NCI-H748 treated with DMSO at 0.1 percent for 48 hours (cell line): ENCODE measurements at regions not wholly inside any gene's neighbourhood (a gene's known extent, or its start where the extent isn't known, plus 50 kb on each side); places are given as distances from the start of the nearest gene placed in this dataset.
"Not testable (repeated sequence)": the region's sequence is repeated elsewhere in the genome, so short reads cannot be mapped to it uniquely, and the experiment has no call there.

Source experiments
- DNase-seq: peaks from one replicate; lab custom pipeline; 2025; lab: John Stamatoyannopoulos, UW

DNA sequence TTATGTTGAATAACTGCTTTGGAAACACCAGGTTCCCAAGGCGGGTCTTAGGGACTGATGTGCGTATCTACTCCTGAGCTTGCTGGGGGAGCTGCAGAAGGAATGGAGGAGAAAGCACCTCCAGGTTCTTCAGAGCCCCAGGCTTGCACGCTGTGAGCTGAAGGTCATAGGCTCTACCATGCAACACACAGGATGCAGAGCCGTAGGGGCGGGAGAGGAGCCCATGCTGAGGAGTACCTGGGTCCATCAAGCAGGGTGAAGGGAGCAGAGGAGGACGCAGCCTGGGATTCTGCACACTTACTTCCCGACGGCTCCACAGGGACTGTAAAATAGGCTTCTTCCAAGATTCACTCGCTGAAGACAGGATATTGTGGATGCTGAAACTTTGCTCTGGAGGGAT, 426.5 kb upstream of the FRG1 start:
- no peak for DNase-seq

DNA sequence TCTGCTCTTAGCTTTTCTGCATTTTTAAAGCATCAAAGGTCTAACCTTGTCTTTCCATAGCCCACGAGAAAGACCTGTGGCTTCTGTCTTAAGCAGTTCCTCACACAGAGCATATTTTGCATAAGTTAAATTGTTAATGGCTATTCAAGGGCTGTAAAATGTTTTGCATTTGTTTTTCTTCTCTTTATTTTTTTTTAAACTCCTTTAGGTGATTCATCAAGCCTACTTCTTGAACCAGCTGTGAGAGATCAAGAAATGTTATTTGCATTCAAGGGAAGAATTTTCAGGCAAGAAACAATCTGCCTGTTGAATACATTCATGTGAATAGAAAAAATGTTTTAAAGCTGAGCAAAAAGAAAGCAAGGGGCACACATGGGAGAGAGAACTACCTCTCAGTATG, 423.8 kb upstream of the FRG1 start:
- DNase-seq: no peak

DNA sequence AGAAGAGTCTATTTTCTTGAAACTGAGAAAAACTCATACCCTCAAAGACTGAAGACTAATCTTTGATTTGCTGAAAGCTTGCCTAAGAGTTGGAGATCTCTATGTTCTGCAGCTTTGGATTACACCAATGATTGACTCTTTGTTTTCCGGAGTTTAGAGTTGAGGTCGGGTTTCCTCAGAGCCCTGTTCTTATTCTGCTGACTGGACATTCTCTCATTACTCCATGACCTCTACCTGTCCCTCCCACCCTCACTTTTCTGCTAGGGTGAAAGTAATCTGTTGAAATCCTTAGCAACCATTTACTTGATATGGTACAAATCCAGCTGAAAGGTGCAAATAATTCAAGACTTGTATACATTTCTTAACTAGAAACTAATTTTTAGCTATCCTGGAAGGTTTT, 421.5 kb upstream of the FRG1 start:
- no peak for DNase-seq

DNA sequence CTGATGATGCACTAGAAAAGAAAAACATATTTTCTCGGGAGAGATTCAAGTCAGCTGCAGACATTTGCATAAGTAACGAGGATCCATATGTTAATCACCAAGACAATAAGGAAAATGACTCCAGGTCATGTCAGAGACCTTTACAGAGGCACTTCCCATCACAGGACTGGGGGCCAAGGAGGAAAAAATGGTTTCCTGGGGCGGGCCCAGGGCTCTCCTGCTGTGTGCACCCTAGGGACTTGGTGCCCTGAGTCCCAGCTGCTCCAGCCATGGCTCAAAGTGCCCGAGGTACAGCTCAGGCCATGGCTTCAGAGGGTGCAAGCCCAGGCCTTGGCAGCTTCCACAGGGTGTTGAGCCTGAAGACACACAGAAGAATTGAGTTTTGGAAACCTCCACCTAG, 415.4 kb upstream of the FRG1 start:
- no peak for DNase-seq

DNA sequence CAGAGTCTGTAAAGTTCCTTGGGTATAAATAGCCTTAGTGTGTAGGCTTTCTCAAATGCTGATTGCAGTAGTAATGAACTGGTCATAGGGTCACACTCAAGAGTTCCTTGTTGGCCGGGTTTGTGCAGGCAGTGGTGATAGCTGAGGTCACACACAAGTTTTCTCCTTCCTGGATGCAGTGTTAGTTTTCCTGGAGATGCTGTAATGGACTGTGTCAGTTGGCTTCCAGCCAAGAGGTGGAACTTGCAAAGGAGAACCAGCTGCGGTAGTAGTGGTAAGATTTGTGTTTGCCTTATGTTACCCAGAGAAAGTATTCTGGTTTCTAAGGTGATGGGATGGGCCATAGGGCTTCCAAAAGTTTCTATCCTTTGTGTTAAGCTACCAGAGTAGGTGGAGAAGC, 409.8 kb upstream of the FRG1 start:
- DNase-seq: no peak

DNA sequence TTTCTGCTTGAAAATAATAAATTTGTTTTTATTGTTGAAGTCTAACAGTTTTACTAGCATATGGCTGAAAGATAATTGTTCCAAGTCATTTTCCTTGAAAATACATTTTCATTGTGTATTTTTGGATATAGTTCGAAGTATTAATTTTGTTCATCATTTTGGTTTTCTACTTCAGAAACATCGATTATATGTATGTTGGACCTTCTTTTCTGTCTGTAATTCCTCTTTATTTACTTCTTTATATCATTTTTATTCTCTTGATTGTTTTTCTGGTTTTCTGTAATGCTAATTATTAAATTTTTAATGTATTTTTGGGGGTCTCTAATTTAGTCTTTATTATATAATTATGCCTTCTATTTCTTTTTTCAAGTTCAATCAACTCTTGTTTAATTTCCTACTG, 407.1 kb upstream of the FRG1 start:
- no peak for DNase-seq

DNA sequence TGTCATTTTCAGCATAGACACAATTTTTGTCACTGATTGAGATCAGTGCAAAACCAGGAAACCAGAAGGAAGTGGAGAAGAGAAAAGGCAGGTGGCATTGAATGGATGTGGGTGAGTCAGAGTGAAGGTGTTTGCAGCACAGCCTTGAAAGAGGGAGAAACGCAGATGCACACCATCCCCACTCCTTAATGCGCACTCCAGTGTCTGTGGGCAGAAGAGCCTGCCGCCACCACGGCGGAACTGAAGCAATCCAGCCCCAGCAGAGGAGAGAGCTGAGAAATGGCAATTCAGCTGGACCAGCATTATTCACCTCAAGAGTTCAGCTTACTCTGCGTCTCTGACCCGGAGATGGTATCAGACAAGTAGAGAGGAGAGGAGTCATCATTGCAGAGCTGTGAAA, 393.1 kb upstream of the FRG1 start:
- DNase-seq: no peak

DNA sequence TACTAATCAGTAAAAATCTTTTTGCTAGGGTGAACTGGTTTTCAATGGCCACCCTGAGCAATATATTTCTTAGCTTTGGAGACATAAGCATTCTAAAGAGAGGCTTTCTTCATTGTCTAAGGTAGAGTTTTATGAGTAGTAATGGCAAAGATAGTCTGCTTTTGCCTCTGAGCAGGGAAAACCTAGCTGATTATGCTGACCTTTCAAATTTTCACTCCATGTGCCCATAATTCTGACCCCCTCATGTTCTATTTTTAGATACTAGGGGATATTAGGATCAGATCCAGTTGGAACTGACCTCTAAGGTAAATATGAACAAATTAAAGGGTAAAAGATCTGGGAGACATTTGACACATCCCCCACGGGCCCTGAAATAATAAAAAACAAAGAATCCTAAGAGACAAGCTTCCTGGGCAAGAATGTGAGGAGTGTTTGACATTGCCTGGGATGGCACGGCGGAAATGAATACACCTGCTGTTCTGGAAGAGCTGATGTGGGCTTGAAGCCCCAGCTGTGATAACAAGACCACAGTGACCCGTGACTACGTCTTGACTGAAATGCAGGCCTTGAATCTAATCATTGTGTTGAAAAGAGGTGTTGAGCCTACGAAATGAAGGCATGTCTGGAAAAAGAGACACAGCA, 392.1 kb upstream of the FRG1 start:
- DNase-seq: no peak

DNA sequence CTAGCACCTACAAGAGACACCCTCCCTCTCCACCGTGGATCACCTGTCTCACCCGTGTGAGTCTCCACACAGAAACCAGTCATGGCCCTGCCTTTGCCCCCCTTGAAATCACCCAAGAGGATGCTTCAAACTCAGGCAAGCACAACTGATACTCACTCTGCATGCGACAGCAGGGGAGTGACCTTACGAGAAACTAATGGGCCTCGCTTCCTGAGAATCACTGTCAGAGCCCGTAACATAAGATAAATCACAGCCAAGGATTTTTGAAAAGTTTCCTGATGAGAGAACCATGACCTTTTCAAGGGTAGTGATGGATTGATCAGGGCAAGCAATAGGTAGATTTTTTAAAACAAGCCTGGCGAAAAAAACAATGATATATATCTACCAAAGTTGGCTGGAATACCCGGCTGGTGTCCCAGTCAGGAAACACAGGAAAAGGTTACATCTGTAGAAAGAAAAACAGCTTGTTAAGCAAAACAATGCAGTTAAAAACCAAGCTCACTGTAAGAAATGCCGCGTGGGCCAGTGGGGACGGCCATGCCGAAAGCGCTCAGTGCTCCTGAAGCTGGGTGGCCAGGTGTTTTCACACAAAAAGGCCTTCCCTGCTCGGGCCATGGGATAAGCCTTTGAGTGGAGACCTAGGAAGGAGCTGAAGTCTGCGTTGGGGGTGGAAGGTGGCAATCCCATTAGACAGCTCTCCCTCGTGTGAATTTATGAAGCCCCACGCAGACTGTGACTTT, 388.6 kb upstream of the FRG1 start:
- DNase-seq: not testable (repeated sequence)

DNA sequence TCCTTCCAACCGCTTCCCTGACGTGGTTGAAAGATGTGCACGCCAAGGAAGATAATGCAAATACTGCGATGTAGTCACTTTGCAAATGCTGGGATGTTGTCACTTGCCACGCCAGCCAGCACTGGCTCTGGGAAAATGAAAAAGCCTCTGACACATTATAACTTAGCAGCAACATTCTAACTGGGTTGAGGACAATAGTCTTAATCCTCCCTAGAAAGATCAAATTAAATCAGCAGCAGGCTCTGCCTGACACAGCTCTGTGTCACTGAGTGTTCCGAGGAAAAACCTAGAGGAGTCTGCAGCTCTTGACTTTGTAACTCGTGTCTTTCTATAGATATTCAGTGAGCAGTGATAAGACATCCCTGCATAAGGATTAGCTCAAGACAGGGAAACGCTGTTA, 380.1 kb upstream of the FRG1 start:
- not testable (repeated sequence) for DNase-seq

DNA sequence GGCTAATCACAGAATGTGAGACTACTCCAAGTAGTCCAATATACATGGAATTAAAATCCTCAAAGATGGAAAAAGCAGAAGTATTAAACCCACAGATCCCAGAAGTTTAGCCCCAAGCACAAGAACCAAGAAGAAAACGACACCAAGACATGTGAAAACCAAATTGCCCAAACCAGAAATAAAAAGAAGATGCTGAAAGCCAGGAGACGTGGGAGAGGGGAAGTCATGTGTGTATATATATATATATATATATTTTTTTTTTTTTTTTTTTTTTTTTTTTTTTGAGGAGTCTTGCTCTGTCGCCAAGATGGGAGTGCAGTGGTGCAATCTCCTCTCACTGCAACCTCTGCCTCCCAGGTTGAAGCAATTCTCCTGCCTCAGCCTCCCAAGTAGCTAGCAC, 376.9 kb upstream of the FRG1 start:
- not testable (repeated sequence) for DNase-seq

DNA sequence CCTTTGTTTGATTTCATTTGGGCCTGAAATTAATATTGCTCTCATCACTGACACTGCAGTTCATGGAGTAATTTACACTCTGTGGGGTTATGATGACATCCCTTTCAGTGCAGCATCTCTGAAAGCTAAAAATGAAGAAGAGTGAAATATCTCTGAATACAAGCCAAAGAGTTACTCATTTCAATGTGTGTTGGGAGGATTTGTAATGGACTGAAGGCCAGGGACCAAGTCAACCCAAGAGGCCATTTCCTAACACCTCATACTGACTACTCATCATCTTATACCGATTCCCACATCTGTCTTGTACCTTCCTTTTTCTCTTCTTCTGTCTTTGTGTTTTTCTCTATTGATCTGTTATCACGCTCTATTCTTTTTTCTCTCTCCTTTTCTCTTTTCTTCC, 374.4 kb upstream of the FRG1 start:
- DNase-seq: not testable (repeated sequence)

DNA sequence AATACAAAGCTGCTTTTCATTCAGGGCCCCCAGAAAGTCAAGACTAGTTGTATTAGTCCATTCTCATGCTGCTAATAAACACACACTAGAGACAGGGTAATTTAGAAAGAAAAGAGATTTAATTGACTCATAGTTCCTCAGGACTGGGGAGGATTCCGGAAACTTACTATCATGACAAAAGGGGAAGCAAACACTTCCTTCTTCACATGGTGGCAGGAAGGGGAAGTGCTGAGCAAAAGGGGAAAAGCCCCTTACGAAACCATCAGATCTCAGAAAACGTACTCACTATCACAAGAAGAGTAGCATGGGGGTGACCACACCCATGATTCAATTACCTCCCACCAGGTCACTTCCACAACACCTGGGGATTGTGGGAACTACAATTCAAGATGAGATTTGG, 373.8 kb upstream of the FRG1 start:
- DNase-seq: not testable (repeated sequence)

DNA sequence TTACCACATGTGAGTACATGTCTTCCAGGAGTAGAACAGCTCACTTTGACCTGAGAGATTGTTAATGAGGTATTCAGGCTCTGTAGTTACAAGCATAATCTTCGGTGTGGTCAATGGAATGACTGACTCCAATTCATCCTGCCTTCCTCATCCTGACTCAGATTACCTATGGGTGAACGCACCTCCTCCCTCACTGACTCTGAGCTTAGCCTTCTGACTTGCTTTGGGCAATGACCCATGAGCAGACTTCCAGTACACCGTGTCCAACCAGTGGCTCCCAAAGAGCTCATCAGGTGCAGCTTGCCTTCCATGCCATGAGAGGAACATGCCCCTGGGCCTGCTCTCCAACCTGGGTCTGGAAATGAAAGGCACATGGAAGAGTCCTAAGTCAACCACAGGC, 361.0 kb upstream of the FRG1 start:
- DNase-seq: not testable (repeated sequence)

DNA sequence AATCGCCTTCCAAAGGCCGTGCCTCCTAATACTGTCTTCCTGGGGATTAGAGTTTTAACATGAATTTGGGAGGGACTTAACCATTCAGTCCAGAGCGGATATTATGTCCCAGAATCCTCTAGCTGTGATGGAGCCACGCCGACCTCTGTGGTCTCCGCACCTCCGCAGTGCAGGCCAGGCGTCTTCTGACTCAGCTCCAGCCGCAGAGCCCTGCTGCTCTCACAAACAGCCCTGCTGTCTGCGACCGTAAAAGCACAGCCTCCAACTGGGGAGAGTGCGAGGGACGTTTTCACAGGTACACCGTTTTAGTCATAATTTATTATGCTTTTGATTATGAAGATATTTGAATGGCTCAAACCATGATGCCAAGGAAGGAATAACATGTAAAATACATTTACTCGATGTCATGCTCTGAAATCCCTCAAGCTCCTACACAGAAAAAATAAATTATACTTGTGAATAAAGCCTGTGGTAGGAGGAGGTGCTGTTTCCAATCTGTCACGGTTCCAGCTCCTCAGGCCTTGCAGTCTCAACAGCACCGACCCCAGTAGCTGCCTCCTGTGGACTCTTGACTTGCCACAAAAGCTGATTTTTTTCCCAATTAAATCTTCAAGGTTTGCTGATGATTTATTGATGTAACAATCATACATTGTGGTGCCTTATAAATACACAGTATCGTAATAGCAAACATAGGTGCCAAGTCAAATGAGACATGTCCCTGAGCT, 353.6 kb upstream of the FRG1 start:
- DNase-seq: not testable (repeated sequence)

DNA sequence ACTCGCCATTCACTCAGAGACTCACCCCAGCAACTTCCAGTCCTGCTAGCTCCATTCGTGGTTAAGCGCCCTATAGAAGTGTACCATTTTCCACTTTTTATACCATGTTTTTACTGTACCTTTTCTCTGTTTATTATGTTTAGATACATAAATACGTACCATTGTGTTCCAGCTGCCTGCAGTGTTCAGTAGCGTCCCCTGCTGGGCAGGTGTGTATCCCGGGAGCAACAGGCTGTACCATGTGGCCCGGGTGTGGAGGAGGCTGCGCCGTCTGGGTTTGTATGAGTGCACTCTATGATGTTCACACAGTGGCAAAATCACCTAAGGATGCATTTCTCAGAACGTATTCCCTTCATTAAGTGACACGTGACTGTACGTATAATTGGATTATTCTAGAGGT, 351.5 kb upstream of the FRG1 start:
- not testable (repeated sequence) for DNase-seq

DNA sequence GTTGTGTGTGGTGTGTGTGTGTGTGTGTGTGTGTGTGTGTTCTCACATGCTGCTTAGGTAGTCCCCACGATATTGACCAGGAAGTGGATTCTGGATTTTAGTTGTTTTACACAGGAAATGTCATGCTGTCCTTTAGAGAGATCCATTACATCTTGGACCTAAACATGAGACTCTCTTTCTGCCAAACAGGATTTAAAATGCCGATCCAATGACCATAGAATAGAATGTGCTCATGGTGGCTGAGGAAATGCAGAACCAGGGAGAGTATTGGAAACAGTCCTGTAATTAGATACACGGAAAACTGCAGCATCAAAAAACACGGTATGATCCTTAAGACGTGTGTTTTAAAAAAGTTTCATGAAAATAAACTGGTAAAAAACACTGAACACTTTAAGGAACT, 347.8 kb upstream of the FRG1 start:
- no peak for DNase-seq

DNA sequence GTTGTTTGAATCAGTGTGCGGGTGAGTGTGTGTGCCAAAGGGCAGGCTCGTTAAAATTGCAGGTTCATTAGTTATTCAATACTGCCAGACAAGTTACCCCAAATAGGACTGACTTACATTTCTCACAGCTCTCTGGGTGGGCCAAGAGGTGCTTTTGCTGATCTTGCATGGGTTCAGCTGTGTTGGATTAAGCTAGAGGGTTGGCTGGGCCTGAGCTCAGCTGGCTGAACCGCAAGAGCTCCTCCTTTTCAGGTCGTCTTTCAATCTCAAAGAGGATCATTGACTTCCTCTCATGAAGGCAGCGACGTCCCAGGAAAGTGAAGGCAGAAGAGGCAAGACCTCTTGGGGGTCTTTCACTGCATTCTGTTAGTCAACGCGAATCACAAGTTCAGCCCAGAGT, 343.3 kb upstream of the FRG1 start:
- no peak for DNase-seq

DNA sequence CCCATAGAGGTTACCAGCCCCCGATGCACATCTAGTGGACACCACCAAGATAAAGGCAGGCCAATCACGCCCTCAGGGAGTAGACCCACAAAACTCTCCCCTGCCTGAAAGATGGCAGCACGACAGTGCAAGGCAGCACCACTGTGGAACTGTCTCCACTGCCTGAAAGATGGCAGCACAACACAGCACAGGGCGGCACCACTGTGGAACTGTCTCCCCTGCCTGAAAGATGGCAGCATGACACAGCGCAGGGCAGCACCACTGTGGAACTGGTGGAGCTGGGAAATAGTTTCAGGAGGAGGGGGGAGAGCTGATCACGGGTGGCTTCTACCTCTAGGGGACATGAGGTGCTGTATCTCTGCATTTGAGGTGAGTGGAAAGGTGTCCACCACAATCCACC, 340.4 kb upstream of the FRG1 start:
- DNase-seq: no peak

DNA sequence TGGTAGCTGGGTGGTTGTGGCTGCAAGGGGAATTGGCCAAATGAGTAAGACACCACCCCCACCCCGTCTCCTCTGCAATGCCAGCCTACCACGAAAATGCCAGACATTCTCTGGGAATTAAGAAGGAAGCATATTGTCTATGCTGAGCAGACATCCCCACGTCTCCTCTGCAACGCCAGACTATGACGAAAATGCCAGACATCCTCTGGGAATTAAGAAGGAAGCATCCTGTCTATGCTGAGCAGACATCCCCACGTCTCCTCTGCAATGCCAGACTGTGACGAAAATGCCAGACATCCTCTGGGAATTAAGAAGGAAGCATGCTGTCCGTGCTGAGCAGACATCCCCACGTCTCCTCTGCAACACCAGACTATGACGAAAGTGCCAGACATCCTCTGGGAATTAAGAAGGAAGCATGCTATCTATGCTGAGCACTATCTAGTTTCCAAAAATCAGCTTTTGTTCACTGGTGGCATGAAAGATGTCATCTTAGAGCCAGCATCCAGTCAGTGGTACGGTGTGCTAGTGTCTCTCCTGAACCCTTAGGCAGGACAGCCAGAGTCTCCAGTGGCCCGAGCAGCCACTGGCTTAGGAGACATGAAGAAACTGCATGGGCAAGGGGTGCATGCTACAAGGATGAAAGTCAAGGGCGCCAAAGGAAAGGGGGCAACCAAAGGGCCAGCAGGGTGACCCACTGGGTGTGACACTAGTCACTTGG, 339.8 kb upstream of the FRG1 start:
- DNase-seq: no peak

DNA sequence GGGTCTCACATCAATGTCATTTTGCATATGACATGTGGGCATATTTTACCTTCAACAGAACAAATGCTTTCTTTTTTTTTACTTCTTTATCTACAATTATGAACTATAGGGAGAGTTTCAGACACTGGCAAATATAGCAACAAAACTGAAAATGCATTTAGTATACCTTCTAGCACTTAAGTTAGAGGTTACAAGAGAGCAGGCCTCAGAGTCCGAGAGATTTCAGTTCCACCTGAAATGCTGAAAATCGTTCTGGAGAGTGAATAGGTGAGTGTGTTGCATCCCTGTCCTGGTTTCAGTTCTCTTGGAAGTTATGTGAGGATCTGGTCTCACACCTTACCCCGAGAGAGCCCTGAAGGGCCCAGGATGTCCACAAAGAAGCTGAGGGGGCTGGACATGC, 337.8 kb upstream of the FRG1 start:
- DNase-seq: not testable (repeated sequence)

DNA sequence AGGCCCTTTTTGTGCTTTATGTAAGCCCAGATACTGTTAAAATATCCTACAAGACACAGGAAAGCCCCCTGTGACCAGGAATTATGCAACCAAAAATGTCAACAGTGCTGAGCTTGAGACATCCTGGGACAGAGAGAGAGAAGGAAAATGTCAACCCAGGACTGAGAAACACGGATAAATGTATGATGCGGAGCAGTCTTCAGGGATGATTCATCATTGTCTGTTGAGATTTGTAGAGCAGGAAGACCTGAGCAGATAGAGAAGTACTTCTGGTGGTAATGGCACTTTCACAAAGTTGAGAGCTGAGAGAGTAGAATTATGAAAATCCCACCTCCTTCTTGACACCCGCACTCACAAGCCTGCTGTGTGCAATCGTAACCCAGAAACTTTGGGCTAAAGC, 330.1 kb upstream of the FRG1 start:
- not testable (repeated sequence) for DNase-seq

DNA sequence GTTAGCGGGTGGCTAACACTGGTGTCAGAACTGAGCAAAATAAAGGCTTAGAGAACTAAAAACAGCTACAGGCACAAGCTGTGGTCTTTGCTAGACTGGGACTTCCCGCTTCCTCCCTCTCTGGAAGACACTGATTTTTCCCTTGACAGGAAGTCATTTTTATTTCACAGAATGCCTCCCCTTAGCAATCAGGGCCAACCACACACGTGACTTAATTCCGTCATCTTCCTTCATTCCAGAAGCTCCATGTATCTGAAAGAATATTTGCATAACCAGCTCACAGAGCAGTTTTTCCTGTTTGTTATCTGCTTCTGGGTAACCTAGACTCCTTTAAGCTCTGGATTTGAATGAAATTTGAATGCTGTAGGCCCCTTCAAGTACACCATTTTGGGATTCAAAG, 327.5 kb upstream of the FRG1 start:
- no peak for DNase-seq
